Peyer's patch (tissue), 4 donors: ENCODE measurements at regions not wholly inside any gene's neighbourhood (a gene's known extent, or its start where the extent isn't known, plus 50 kb on each side); places are given as distances from the start of the nearest gene placed in this dataset.

Experiments
- POLR2A ChIP-seq, 2 donors: fragments of 450-650 bp; IDR thresholded peaks; one replicate each; pipeline ENCODE4 v1.5.1; 2017; ENCODE audit warnings: antibody characterized with exemption in 2 of 2, mild to moderate bottlenecking in 2 of 2, moderate library complexity in 2 of 2
- TF ChIP-seq, protein P1 (sequence below), 6 experiments: fragments of 450-650 bp in 4 of 6; fragments of 200-600 bp in 2 of 6; sonication (generic) in 1 of 6; IDR thresholded peaks; one replicate each; pipeline ENCODE4 v1.5.1; 2017 to 2019; ENCODE audit warnings: antibody characterized with exemption in 6 of 6, mild to moderate bottlenecking in 3 of 6, moderate library complexity in 1 of 6

DNA sequence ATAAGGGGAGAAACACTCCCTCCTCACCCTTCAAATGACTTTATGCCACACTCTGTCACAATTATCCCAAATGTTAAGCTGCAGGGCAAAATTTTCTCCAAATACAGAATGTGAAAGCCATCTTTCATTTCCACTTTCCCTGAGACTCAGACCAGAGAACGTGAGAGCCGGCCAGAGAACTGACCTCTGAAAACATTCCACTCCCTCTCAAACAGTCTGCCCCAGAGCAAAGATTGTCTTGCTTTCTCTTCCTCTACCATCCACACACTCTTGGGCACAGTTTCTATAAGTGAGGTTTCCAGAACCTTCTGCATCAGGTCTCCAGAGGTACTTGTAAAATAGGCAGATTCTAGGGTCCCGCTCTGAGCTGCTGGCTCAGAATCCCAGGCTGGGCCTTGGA is 278.1 kb downstream of the FRK start:
- TF ChIP-seq, protein P1, sequence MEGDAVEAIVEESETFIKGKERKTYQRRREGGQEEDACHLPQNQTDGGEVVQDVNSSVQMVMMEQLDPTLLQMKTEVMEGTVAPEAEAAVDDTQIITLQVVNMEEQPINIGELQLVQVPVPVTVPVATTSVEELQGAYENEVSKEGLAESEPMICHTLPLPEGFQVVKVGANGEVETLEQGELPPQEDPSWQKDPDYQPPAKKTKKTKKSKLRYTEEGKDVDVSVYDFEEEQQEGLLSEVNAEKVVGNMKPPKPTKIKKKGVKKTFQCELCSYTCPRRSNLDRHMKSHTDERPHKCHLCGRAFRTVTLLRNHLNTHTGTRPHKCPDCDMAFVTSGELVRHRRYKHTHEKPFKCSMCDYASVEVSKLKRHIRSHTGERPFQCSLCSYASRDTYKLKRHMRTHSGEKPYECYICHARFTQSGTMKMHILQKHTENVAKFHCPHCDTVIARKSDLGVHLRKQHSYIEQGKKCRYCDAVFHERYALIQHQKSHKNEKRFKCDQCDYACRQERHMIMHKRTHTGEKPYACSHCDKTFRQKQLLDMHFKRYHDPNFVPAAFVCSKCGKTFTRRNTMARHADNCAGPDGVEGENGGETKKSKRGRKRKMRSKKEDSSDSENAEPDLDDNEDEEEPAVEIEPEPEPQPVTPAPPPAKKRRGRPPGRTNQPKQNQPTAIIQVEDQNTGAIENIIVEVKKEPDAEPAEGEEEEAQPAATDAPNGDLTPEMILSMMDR (IDR thresholded peaks at IDR 0.05) = no peak
- no peak for TF ChIP-seq POLR2A (IDR thresholded peaks at IDR 0.05)
